D341Med (cell line): ENCODE measurements at regions not wholly inside any gene's neighbourhood (a gene's known extent, or its start where the extent isn't known, plus 50 kb on each side); places are given as distances from the start of the nearest gene placed in this dataset.

Source experiments
- DNase-seq: peaks from one replicate; pipeline ENCODE4 v3.0.0; 2012; ENCODE audit warnings: low spot score

DNA sequence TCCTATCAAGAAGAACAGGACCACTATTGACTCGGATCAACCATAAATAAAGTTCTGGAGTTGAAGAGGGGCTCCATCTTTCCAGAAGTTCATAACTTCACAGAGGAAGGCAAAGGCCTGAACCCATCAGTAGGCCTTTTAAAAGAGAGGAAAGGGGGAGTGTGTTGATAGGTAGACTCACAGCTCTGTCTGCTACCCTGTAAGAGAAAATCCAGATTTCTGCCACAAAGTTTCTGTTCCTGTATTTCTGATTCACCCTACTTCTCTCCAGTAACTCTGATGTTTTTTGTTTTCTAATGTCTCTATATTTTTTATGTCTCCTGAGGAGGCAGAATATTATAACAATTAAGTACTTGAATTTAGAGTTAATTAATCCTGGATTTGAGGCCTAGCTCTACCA is 564.0 kb downstream of the TNS1 start:
- DNase-seq: no peak

GRCh38 chr2:217438136-217438535 is 564.7 kb downstream of the TNS1 start:
- DNase-seq: no peak

DNA sequence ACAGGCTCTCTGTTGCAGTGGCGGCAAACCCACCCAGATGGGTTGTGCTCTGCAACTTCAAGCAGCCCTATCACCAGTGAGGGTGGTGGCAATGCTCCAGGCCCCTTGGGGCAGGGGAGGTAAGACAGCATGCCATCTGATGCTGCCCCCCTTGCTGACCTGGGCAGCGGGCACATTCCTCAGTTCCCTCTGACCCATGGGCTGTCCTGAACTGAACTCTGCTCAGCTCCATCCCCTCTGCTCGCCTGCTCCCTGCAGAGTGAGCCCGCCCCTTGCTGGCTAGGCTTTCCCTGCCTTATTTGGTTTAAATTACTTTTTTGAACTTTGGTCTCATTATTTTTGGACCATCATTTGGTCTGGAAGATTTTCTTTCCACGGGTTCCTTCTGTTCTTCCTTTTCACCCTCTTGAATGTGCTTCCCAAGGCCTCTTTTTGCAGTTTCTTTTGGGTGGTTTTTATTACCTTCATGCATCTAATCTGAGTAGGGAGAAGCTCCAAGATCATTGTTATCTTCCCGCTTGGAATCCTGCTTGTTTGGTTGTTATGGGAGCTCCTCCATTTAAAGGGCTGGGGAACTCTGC is 565.4 kb downstream of the TNS1 start:
- DNase-seq: no peak

DNA sequence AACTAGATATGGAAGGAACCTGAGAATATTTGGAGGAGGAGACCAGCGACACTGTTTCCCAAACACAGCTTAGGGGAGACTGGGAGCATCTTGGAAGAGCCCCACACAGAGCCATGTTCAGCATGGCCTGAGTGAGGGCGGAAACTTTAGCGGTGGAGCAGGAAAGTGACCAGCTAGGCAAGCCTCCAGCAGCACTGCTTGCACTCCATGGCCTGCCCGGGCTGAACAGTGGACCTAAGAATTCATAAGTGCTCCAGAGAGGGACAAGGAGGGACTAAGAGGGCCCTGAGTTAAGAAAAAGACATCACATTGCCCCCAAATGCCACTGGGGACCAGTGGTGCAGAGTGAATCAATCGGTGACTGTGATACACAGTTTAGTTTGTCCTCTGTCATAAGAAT is 566.4 kb downstream of the TNS1 start:
- no peak for DNase-seq

DNA sequence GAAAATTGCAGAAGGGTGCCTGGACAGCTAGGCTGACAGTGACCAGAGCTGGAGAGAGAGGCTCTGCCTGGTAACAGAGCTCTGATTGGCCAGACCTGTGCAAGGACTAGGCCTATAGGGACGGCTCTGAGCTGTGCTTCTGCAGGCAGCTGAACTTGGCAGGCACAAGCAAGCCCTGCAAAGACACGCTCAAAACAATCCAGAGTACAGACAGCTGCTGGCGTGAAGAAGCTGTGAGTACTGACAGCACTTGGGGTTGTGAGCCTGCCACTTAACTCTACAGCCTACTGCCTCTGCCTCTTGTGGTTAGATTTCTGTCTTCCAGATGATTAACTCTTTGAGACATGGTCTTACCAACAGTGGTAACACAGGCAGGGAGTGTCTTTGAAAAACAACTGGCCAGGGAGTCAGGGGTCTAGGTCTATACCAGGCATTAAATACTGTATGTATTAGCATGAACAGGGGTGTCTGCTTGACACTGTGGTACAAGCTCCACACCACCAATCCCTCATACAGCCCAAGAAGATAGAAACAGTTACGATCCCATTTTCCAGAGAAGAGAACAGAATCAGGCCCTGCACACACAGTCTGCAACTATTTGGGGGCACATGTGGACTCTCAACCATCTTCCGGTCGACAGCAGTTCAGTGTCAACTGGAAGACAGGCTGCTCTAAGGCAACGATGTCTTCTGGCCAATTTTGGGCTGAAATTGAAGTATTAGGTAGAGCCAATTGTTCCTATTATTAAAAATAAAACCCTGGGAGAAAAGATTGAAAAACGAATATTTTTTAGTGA is 568.4 kb downstream of the TNS1 start:
- DNase-seq: peak; percentile 89

DNA sequence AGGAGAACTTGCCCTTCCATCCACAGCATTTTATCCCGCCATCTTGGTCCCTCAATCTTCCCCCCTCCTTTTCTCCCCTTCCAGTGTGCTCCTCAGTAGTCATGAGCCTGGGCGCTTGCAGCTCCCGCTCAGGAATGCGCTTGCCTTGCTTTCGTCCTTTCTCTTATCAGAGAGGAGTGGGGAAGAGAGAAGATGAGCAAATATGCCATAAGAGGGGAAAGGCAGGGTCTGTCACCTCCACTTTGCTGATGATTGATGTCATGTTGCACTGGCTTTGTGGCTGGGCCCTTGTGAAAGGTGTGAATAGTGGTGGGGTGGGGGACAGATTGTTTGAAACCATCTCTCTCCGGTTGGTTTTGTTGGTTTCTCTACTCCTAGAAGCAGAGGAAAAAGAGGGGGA is 569.3 kb downstream of the TNS1 start:
- DNase-seq: no peak

- no peak for DNase-seq
These were observed 571.1 kb downstream of the TNS1 start for GRCh38 chr2:217431577-217432269.

DNA sequence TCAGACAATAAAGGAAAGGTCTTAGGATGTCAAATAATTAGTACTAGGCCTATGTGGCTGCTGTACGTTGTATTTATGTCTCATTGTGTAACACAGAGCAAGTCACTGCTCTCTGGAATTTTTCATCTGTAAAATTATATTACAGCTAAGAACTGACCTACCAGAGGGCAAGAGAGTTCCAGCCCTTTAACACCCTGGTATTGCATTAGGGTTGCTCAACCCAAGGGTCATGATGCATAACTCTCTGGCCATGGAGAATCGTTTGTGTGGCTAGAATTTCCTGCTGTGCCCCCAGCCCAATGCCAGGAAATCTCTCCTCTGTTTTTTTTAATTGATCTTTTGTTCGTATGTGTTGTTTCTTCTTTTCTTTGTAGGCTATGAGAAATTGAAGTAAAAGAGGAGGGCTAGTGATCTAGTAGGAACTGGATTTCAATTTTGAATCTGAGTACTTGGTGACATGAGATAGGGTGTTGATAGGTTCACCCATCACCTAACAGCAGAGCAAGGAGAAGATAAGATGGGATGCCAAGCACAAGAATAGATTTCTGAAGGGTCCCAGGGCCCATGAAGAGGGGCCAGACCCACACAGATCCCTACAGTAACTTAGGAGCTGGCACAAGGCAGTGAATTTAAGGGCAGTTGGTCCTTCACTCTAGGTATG is 571.2 kb upstream of the TNP1 start:
- DNase-seq: no peak

GRCh38 chr2:217429981-217430500 is 570.2 kb upstream of the TNP1 start:
- DNase-seq: no peak

DNA sequence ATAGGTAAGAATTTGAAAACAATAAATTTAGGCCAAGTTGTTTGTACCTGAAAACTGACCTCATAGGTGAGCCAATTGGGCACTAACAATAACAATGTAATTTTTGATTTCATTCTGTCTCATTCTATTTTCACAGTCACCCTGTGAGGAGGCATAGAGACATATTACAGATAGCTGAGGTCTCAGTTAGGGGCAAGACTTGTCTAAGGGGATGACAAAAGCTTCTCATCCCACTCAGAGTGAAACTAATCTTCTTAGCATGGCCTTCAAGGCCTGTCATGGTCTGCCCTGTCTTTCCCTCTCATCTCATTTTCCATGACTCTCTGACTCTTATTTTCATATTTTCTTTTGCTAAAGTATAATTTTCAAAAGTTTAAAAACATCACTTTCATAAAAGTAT is 562.0 kb upstream of the TNP1 start:
- no peak for DNase-seq

- no peak for DNase-seq
These were observed 561.0 kb upstream of the TNP1 start for GRCh38 chr2:217420854-217421253.

DNA sequence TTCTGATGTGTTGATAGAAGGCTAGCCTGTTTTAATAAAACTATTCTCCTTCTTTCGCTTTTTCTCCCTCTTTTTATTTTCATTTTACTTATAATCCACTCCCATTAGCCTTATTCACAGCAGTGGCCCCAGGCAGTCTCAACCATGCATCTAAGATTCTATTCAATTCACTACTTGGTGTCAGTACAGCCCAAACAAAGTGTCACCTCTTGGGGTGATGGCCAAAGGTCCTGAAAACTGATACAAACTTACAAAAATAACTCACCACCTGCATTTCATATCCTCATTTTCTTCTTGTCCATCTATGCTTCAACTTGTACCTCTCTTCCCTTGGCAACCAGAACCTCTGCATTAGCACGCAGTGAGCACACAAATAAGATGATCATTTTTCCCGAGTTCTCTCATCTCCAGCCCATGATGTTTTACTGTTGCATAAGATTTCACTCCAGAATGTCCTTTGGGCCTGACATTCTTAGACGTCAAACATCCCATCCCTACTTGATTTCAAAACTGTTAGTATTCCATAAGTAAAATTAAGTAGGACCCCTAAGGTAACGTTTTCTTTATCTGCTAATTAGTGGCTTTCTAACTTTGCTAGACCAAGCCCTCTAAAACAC is 559.3 kb upstream of the TNP1 start:
- DNase-seq: no peak

DNA sequence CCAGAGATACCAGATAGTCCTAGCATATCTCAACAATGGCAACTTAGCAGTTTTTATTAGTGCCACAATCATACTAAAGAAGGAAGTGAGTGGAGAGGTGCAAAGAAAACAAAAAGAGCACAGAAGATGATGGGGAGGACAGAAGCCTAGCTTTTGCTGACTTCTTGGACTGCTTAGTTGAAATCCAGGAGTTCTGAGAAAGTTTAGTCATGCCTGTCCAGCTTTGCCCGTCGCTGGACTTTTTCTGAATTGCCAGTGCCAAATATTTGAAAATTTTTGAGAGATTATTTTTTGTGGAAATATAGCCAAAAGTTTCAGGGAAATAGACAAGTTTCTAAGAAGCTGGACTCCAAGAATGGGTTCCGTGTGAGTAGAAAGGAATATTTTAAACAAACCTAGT is 558.7 kb upstream of the TNP1 start:
- no peak for DNase-seq

DNA sequence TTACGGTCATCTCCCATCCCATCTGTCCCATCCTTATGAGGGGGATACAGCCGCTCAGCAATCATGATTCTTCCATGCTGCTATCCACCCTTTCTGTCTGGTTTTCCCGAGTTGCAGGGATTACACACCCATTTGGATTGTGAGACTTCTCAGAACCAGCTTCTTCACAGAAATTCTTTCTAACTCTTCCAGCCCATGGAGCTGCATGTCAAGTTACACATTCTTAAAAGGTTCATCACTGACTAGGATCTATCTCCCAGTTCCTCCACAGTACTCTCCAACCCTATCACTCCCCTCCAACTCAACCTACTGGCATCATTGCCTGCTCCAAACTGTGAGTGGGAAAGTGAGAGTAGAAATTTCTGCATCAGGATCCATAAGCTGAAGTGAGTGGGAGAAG is 558.2 kb upstream of the TNP1 start:
- DNase-seq: no peak

- DNase-seq: no peak
These were observed 557.7 kb upstream of the TNP1 start for GRCh38 chr2:217417536-217417935.

DNA sequence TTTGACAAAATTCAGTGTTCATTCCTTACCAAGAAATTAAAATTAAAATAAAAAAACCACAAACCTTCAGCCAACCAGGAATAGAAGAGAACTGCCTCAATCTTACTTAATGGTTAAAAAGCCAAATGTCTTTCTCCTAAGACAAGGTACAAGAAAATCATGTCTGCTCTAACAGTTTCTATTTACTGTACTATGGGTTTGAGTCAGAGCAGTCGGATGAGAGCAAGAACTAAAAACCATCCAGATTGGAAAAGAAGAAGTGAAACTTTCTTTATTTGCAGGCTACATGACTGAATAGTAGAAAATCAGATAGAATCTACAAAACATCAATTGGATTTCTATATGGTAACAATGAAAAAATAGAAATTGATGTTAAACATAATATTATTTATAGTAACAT is 555.5 kb upstream of the TNP1 start:
- no peak for DNase-seq

DNA sequence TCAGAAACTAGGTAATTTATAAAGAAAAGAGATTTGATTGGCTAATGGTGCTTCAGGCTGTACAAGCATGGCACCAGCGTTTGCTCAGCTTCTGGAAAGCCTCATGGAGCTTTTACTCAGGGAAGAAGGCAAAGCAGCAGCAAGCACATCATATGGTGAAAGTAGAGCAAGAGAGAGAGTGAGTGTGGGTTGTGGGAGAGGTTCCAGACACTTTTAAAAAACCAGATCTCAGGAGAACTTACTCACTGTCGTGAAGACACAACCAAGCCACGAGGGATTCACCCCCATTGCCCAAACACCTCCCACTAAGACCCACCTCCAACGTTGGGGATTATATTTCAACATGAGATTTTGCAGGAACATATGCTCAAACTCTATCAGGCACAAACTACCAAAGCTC is 554.6 kb upstream of the TNP1 start:
- no peak for DNase-seq

GRCh38 chr2:217413193-217413592 is 553.3 kb upstream of the TNP1 start:
- no peak for DNase-seq

DNA sequence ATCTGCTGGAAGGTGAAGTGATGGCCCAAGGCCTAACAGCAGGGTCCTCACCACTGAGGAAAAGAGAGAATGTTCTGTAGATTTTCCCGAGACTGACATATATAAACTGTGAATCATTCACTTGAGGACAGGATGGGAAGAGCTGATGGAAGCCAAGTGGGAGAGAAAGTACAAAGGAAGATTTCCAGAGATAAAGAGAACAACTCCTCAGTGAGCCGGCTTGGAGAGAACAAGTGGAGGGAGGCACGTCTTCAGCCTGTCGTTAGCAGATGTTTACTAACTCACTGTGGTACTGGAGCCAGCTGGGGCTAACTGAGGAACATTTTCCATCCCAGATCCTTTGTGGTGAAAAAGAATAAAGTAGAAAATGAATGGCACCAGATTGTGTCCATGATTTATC is 552.9 kb upstream of the TNP1 start:
- DNase-seq: no peak

DNA sequence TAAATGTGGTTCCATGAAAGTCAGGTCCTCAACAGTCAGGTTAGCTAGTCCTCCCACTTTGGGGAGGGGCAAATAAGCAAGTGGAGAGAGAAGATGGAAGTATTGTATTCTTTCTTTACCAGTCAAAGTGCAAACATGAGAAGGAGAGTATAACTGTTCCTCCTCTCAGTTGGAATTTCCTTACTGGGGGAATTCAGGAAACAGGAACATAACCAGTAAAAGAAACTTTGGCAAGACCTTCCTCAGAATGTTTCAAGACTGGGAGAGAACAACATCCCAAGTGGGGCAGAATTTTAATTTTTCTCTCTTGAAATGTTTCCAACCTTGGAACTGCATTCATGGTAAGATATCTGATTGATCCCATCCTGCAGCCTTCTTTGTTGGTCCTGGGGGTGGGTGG is 552.4 kb upstream of the TNP1 start:
- no peak for DNase-seq

DNA sequence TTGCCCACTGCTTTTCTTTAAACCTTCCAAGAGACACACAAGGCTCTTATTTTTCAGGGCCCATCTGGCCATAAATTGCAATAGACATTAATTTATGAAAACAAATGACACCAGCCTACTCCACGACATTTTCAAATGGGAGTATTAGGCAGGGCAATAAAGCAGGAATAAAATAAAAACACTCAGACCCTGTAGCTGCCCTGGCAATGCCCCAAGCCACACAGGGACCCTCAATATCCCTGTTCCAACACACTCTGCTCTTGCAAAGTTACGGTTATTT is 550.8 kb upstream of the TNP1 start:
- DNase-seq: no peak

GRCh38 chr2:217409949-217410680 is 550.3 kb upstream of the TNP1 start:
- DNase-seq: no peak
